Mesodermal cell (in vitro differentiated cells): ENCODE measurements at regions not wholly inside any gene's neighbourhood (a gene's known extent, or its start where the extent isn't known, plus 50 kb on each side); places are given as distances from the start of the nearest gene placed in this dataset.

ENCODE experiments used
- H3K27ac ChIP-seq: 2 replicates; pipeline ENCODE4 v1.7.0; 2013; ENCODE audit warnings: mild to moderate bottlenecking, low read depth, low read length, moderate library complexity; ENCODE audit not compliant: severe bottlenecking
- H3K36me3 ChIP-seq: 2 replicates; pipeline ENCODE4 v1.7.1; 2013; ENCODE audit warnings: mild to moderate bottlenecking, low read length, moderate library complexity; ENCODE audit not compliant: control insufficient read depth, insufficient read depth
- H3K4me1 ChIP-seq: one replicate; pipeline ENCODE4 v1.7.1; 2013; ENCODE audit warnings: mild to moderate bottlenecking, low read length; ENCODE audit not compliant: insufficient read depth, control insufficient read depth, poor library complexity, severe bottlenecking
- H3K4me3 ChIP-seq: 2 replicates; pipeline ENCODE4 v1.7.0; 2013; ENCODE audit warnings: low read length, control low read depth, mild to moderate bottlenecking; ENCODE audit not compliant: insufficient read depth, poor library complexity, severe bottlenecking; ENCODE audit errors: extremely low read depth
- H3K9me3 ChIP-seq: 2 replicates; pipeline ENCODE4 v1.7.1; 2013; ENCODE audit warnings: mild to moderate bottlenecking, low read length, moderate library complexity; ENCODE audit not compliant: control insufficient read depth
- WGBS, 2 experiments: methylation state at CpG; one replicate each; pipeline ENCODE4 v1.1.5; 2013; ENCODE audit warnings: missing lambda C conversion rate in 2 of 2; ENCODE audit not compliant: insufficient coverage in 2 of 2; 5-methylcytosine and 5-hydroxymethylcytosine counted together

DNA sequence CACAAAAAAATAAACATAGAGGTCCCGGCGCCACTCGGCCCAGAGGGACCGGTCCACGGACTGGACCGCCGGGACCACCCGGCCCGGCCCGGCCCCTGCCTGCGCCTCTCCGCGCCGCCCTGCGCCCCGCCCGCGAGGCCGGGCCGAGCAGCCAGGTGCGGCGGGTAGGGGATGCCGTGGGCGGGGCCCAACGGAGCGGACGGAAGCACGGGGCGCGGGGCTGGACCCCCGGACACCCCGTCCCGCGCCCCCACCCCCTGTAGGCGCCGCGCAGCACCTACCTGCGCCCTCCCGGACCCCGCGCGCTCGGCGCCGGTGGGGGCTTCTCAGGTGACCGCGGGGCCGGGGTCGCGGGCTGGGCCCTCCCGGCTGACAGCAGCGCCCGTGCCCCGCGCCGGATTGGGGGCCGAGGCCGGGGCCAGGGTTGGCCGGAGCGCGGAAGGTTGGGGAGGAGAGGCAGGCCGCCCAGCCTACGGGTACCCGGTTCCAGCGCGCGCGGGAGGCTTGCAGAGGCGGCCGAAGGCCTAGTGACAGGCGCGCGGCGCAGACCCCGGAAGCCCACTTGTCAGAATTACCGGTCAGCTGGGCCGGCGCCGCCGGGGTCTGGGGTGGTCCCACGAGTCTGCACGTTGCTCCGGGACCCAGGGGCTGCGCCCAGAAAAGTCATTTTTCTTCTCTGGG lies 351.9 kb upstream of the CAMK1G start:
- H3K27ac ChIP-seq = no peak overlapping the region
- H3K4me1 ChIP-seq = peaks cover 3% of the 10 kb centered on the region
- WGBS, 2 experiments = 96 to 98% methylated on average over 31 to 76 of the region's 84 CpGs
- H3K36me3 ChIP-seq = no peaks in the 10 kb centered on the region
- no peak overlapping the region for H3K4me3 ChIP-seq
- no peaks in the 10 kb centered on the region for H3K9me3 ChIP-seq

DNA sequence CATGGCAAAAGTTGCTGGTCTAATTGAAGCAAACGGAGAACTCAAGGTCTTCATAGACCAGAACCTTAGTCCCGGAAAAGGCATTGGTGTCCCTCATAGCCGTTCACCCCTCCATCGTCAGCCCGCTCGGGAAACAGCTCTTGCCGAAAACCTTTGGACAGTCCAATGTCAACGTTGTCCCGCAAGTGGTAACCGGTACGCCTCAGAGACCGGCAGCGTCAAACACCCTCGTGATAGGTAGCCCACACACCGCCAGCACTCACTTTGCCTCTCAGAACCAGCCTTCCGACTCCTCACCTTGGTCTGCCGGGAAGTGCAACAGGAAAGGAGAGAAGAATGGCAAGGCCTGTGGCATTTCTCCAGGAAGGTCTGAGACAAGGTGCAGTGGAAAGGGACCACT lies 351.3 kb upstream of the CAMK1G start:
- H3K27ac ChIP-seq = no peak overlapping the region
- no peak overlapping the region for H3K4me3 ChIP-seq
- H3K4me1 ChIP-seq = peaks cover 3% of the 10 kb centered on the region
- H3K36me3 ChIP-seq = no peaks in the 10 kb centered on the region
- H3K9me3 ChIP-seq = no peaks in the 10 kb centered on the region
- 95 to 100% methylated on average over 15 to 16 of the region's 17 CpGs for WGBS, 2 experiments

- no peaks in the 10 kb centered on the region for H3K36me3 ChIP-seq
- no peaks in the 10 kb centered on the region for H3K9me3 ChIP-seq
- H3K4me1 ChIP-seq = peaks cover 3% of the 10 kb centered on the region
- 94% methylated on average over 14 to 15 of the region's 15 CpGs for WGBS, 2 experiments
- no peak overlapping the region for H3K27ac ChIP-seq
- no peak overlapping the region for H3K4me3 ChIP-seq
Measured at GRCh38 chr1:209232759-209233158, 350.8 kb upstream of the CAMK1G start.

DNA sequence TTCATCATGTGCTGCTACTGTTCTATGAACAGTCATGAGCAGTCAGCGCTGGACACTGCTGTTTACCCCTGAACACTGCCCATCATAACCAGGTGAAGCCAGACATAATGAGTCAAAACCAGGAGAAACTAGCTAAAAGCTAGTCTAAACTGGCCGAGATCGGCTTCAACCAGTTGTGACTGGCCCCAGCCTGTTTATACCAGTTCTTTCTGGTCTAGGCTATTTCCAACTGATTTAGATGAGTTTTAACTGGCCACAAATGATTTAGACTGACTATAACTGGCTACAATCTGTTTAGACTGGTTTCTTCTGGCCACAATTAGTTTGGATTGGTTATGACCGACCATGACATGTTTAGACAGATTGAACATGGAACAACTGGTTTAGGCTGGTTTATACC lies 348.3 kb upstream of the CAMK1G start:
- Histone ChIP-seq H3K4me1 (no peaks in the 10 kb centered on the region), H3K9me3 (no peaks in the 10 kb centered on the region), H3K27ac (no peak overlapping the region), H3K36me3 (no peaks in the 10 kb centered on the region), H3K4me3 (no peak overlapping the region)
- 95 to 97% methylated on average over 4 of the region's 4 CpGs for WGBS, 2 experiments

DNA sequence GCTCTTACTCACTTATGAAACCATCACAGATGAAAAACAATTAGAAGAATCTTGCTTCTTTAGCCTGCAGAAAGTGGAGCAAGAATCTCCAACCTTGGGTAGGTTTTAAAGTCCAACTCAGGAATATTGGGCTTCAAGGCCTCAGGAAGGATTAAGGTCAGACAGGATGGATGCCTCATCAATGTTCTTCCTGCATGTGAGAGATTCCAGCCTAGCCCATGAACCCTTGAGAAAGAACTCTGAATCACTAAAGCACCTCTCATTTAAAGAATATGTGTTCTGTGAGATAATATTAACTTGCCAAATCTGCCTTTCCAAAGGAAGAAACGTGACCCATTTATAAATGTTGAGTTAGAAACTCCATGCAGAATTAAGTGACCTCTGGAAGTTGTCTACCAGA lies 345.2 kb upstream of the CAMK1G start:
- WGBS, 2 experiments = 89% methylated on average over 1 of the region's 1 CpG; no CpG with 5 or more reads in 1 of the 2 experiments
- Histone ChIP-seq H3K27ac (no peak overlapping the region), H3K4me3 (no peak overlapping the region), H3K4me1 (no peaks in the 10 kb centered on the region), H3K36me3 (no peaks in the 10 kb centered on the region), H3K9me3 (no peaks in the 10 kb centered on the region)

- Histone ChIP-seq H3K36me3 (no peaks in the 10 kb centered on the region), H3K4me1 (no peaks in the 10 kb centered on the region), H3K9me3 (no peaks in the 10 kb centered on the region), H3K4me3 (no peak overlapping the region), H3K27ac (no peak overlapping the region)
- WGBS, 2 experiments = 83 to 100% methylated on average over 2 of the region's 2 CpGs
Measured at GRCh38 chr1:209240351-209240750, 343.2 kb upstream of the CAMK1G start.

DNA sequence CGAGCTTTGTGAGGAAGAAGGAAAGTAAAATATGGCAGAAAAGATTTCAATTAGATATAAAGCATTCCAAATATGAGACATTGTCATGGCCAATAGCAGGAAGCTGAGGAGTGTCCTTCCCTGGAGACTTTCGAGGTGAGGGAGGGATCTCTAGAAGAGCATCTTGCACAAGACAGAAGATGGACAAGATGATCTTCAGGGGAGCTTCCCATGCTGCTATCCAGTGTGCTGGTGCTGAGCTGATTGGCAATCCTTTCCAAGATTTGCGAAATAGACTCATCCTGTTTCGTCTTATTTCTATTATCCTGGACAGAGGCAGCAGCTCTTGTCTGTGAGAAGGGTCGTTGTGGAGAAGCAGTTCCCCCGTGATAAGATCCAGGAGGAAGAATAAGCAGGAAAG lies 342.0 kb upstream of the CAMK1G start:
- H3K4me3 ChIP-seq = no peak overlapping the region
- no peaks in the 10 kb centered on the region for H3K4me1 ChIP-seq
- no peaks in the 10 kb centered on the region for H3K36me3 ChIP-seq
- H3K27ac ChIP-seq = no peak overlapping the region
- H3K9me3 ChIP-seq = no peaks in the 10 kb centered on the region
- WGBS, 2 experiments = 76 to 89% methylated on average over 5 of the region's 6 CpGs

DNA sequence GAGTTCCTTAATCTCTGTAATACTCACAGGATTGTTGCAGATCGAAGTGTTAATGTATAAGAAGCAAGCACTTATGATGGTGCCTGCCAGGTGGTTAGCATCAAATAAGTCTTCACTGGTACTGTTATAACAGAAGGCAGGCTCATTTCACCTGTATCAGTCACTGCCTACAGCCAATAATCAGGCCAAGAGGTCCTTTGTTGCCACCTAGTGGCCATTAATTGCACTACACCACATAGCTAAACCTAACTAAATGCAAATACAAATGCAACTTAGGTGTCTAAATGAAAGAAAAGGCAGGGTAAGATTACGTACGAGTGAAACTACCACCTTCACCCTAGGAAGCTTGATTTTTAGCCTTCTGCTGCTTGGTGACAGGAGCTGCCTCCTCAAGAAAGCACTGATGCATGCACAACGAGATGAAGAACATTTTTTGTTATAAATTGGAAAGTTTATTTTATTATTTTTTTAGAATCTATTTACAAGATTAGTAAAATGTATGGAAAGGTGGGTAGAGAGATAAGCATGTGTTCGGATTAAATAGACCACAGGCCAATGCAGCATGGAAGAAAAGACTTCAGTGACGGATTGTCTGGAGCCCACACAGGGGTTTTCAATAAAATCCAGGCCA lies 334.8 kb upstream of the CAMK1G start:
- Histone ChIP-seq H3K4me3 (no peak overlapping the region), H3K36me3 (no peaks in the 10 kb centered on the region), H3K27ac (no peak overlapping the region), H3K4me1 (peaks cover 8% of the 10 kb centered on the region), H3K9me3 (no peaks in the 10 kb centered on the region)
- 26 to 46% methylated on average over 2 to 4 of the region's 6 CpGs for WGBS, 2 experiments

DNA sequence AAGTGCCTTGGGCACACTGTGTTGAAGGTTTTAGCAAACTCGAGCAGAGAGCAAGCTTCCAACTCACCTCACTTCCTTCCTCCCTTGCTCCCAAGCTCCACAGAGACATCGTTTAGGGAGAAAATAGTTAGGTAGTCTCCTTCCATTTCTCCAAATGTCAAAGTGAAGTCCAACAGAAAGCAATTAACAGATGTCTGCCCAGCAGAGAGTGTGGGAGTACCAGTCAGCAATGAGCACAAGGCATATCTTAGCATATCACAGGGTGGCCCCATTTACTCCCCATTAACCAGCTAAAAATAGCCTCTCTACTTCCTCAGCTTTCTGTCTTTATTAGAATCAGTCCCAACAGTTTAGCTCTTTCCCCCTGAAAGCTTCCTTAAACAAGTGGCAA lies 334.2 kb upstream of the CAMK1G start:
- peaks cover 8% of the 10 kb centered on the region for H3K4me1 ChIP-seq
- WGBS, 2 experiments = 0% methylated on average over 1 of the region's 2 CpGs; no CpG with 5 or more reads in 1 of the 2 experiments
- no peaks in the 10 kb centered on the region for H3K9me3 ChIP-seq
- no peaks in the 10 kb centered on the region for H3K36me3 ChIP-seq
- no peak overlapping the region for H3K4me3 ChIP-seq
- H3K27ac ChIP-seq = no peak overlapping the region

DNA sequence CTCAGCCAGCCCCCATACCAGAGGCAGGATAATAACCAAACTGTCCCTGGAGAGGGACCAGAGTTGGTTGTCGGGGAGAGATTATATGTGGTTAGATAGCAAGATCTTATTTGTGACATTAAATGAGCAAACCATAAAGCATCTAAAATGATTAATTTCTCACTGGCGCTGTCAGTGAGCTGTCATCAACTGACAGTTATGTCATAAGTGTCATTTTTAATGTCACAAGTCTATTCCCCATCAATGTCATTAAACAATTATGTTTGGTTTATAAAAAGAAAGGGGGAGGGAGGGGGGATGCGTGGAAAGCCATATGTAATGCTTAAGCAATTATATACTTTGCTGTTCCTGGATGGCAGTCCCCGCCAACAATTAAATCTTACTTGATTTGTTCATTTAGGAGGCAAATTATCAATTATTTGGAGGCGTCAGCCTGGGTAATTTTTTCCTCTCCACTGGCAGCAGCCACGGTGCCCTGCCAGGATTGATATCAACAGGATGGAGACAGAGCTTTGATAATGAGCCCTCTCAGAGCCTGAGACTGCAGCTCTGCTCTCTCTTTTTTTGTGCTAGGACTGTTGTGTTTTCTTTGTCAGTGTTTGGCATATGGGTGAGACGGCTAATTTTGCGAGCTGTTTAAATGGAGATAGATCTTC lies 333.6 kb upstream of the CAMK1G start:
- Histone ChIP-seq H3K27ac (no peak overlapping the region), H3K36me3 (no peaks in the 10 kb centered on the region), H3K4me1 (peaks cover 8% of the 10 kb centered on the region), H3K4me3 (no peak overlapping the region), H3K9me3 (no peaks in the 10 kb centered on the region)
- WGBS, 2 experiments = 80 to 90% methylated on average over 2 of the region's 8 CpGs
